Activated B cell treated with CpG ODN at 0.5 μM for 24 hours (primary cell): ENCODE measurements at regions not wholly inside any gene's neighbourhood (a gene's known extent, or its start where the extent isn't known, plus 50 kb on each side); places are given as distances from the start of the nearest gene placed in this dataset.
"Not testable (repeated sequence)": the region's sequence is repeated elsewhere in the genome, so short reads cannot be mapped to it uniquely, and the experiment has no call there.

Source experiments
- ATAC-seq: fragments of 200-7000 bp; cut with Tn5 transposase; one replicate; pipeline ENCODE4 v1.10.0; 2021; ENCODE audit warnings: low read depth, mild to moderate bottlenecking, moderate library complexity
- CTCF ChIA-PET: fragments of 350-600 bp; sonication (Branson Sonifier 250); formaldehyde crosslinking; loops from one replicate; lab custom pipeline; 2021; ENCODE audit warnings: antibody characterized with exemption; lab: Charles Lee
- POLR2A ChIA-PET: fragments of 350-600 bp; sonication (Branson Sonifier 250); formaldehyde crosslinking; loops from one replicate; lab custom pipeline; 2021; ENCODE audit warnings: antibody characterized with exemption; lab: Charles Lee
- DNase-seq: peaks from one replicate; pipeline ENCODE4 v3.0.0; 2022
- H3K27ac Mint-ChIP-seq: one replicate; pipeline ENCODE4 v1.8.0; 2020; ENCODE audit warnings: mixed read lengths
- H3K27me3 Mint-ChIP-seq: one replicate; pipeline ENCODE4 v1.8.0; 2021; ENCODE audit warnings: mixed read lengths
- H3K36me3 Mint-ChIP-seq: one replicate; pipeline ENCODE4 v1.8.0; 2021; ENCODE audit warnings: low read depth, mixed read lengths
- H3K4me1 Mint-ChIP-seq: one replicate; pipeline ENCODE4 v1.8.0; 2021; ENCODE audit warnings: mixed read lengths
- H3K4me3 Mint-ChIP-seq: one replicate; pipeline ENCODE4 v1.8.0; 2020; ENCODE audit warnings: mild to moderate bottlenecking, mixed read lengths
- H3K9me3 Mint-ChIP-seq: one replicate; pipeline ENCODE4 v1.8.0; 2020; ENCODE audit warnings: mixed read lengths
- intact Hi-C: fragments of 100-400 bp; cut with micrococcal nuclease; formaldehyde crosslinking; loops from one replicate; pipeline ENCODE4 v1.15.1; 2024
- TF ChIP-seq, protein P1 (sequence below): fragments of 200-600 bp; IDR thresholded peaks from one replicate; pipeline ENCODE4 v1.8.0; 2022; ENCODE audit warnings: antibody characterized with exemption, mild to moderate bottlenecking

DNA sequence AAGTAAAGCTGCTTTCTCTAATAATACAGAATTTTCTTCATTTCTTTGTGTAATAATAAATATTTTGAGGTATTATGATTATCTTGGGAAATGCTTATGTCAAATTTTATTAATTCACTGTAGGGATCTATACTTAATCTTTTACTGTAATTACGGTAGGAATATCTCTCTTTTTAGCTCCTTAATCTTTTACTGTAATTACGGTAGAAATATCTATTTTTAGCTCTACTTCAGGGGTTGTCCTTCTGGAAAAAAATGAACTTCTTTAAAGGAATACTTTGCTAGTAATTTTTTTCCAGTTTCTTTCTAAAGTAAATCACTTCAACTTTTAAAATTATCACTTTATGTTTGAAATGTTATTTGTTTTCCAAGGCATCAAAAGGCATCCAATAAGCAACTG, 2229.4 kb upstream of the AGA start:
- DNase-seq (no peak), ATAC-seq (no peak)
- Mint-ChIP-seq H3K4me1 (no peaks in the 10 kb centered on the region), H3K9me3 (peaks cover 2% of the 10 kb centered on the region), H3K4me3 (no peak overlapping the region), H3K27ac (no peak overlapping the region), H3K27me3 (no peaks in the 10 kb centered on the region), H3K36me3 (no peaks in the 10 kb centered on the region)
- intact Hi-C loops = no loop called here
- ChIA-PET CTCF (no interaction called here), POLR2A (no interaction called here)
- TF ChIP-seq, protein P1, sequence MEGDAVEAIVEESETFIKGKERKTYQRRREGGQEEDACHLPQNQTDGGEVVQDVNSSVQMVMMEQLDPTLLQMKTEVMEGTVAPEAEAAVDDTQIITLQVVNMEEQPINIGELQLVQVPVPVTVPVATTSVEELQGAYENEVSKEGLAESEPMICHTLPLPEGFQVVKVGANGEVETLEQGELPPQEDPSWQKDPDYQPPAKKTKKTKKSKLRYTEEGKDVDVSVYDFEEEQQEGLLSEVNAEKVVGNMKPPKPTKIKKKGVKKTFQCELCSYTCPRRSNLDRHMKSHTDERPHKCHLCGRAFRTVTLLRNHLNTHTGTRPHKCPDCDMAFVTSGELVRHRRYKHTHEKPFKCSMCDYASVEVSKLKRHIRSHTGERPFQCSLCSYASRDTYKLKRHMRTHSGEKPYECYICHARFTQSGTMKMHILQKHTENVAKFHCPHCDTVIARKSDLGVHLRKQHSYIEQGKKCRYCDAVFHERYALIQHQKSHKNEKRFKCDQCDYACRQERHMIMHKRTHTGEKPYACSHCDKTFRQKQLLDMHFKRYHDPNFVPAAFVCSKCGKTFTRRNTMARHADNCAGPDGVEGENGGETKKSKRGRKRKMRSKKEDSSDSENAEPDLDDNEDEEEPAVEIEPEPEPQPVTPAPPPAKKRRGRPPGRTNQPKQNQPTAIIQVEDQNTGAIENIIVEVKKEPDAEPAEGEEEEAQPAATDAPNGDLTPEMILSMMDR = no peak

DNA sequence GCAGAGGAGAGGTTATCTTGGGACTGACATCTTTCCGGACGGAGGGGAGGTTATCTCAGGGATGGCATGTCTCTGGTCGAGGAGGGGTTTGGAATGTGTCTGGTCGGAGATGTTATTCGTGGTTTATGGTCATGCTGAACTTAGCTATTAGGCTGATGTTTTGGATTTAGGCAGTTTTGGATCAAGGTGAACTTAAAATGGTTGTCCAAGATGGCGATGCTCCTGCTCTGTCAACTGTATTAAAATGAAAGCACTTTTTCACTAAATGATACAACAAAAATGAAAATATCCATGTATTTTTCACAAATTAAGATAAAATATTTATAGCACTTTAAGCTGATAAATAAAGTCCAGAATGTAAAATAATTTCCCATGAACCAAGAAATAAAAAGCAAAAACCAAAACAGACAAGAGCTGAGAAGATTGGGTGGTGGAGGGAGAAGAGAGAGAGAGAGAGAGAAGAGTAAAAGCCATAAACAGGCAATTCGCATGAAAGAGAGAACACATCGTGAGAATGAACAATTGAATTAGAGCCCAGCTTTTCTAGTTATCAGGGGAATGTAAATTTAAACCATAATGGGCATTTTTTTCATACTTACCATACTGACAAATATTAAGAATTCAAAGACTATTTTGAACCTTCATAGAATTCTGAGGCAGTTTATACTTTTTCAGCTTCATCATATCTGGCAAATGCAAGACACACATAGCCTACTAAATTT, 2236.0 kb upstream of the AGA start:
- ChIA-PET CTCF (no interaction called here), POLR2A (no interaction called here)
- H3K36me3 Mint-ChIP-seq = no peaks in the 10 kb centered on the region
- no peak overlapping the region for H3K27ac Mint-ChIP-seq
- H3K4me1 Mint-ChIP-seq = no peaks in the 10 kb centered on the region
- DNase-seq (no peak), ATAC-seq (no peak)
- H3K4me3 Mint-ChIP-seq = no peak overlapping the region
- intact Hi-C loops = no loop called here
- TF ChIP-seq, protein P1 = no peak
- H3K9me3 Mint-ChIP-seq = peaks cover 18% of the 10 kb centered on the region
- H3K27me3 Mint-ChIP-seq = no peaks in the 10 kb centered on the region

DNA sequence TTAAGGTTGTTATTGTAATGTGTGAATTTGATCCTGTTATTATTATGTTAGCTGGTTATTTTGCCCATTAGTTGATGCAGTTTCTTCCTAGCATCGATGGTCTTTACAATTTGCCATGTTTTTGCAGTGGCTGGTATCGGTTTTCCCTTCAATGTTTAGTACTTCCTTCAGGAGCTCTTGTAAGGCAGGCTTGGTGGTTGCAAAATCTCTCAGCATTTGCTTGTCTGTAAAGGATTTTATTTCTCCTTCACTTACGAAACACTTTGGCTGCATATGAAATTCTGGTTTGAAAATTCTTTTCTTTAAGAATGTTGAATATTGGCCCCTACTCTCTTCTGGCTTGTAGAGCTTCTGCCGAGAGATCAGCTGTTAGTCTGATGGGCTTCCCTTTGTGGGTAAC, 2241.4 kb upstream of the AGA start:
- intact Hi-C loops, POLR2A ChIA-PET, ATAC-seq: not testable (repeated sequence)

DNA sequence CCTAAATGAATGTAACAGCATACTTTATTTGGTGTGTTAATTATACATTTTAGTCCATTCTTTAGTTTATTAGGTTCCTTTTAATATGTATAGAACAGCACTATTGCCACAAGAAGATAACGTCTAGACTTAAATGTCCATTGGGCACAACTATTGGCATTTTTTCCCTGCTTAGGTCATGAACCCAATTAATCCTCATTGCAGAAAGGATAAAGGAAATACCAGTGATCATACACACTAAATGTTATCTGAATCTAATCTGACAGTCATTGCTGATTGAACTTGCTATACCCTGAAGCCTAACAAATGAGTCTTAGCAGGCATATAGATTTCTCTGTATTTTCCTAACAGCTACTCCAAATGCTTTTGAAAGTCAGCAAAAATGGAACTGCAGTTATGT, 2250.0 kb upstream of the AGA start:
- DNase-seq (no peak), ATAC-seq (no peak)
- TF ChIP-seq, protein P1 = no peak
- Mint-ChIP-seq H3K27ac (no peak overlapping the region), H3K9me3 (peaks cover 1% of the 10 kb centered on the region), H3K27me3 (no peaks in the 10 kb centered on the region), H3K36me3 (no peaks in the 10 kb centered on the region), H3K4me1 (no peaks in the 10 kb centered on the region), H3K4me3 (no peak overlapping the region)
- ChIA-PET CTCF (no interaction called here), POLR2A (no interaction called here)
- intact Hi-C loops = no loop called here

More for the DNA sequence above, 2241.4 kb upstream of the AGA start:
- peaks cover 15% of the 10 kb centered on the region for H3K9me3 Mint-ChIP-seq
- DNase-seq, H3K27ac Mint-ChIP-seq, H3K36me3 Mint-ChIP-seq, H3K27me3 Mint-ChIP-seq, H3K4me1 Mint-ChIP-seq, H3K4me3 Mint-ChIP-seq, CTCF ChIA-PET: not testable (repeated sequence)

DNA sequence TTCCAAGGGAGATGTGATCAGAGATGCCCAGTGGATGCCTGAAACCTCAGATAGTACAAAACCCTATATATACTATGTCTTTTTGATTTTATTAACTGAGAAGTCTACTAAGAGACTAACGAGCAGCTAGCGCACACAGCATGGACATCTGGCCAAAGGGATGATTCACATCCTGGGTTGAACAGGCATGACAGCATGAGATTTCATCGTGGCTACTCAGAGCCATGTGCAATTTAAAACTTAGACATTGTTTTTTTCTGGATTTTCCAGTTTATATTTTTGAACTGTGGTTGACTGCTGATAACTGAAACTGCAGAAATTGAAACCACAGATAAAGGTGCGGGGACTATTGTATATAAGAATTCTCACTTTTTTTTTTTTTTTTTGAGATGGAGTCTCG, 2252.9 kb upstream of the AGA start:
- TF ChIP-seq, protein P1 = no peak
- ATAC-seq (no peak), DNase-seq (no peak)
- no peaks in the 10 kb centered on the region for H3K36me3 Mint-ChIP-seq
- no peak overlapping the region for H3K4me3 Mint-ChIP-seq
- no peaks in the 10 kb centered on the region for H3K4me1 Mint-ChIP-seq
- ChIA-PET CTCF (no interaction called here), POLR2A (no interaction called here)
- no peak overlapping the region for H3K27ac Mint-ChIP-seq
- intact Hi-C loops = no loop called here
- H3K9me3 Mint-ChIP-seq = peaks cover 3% of the 10 kb centered on the region
- no peaks in the 10 kb centered on the region for H3K27me3 Mint-ChIP-seq

DNA sequence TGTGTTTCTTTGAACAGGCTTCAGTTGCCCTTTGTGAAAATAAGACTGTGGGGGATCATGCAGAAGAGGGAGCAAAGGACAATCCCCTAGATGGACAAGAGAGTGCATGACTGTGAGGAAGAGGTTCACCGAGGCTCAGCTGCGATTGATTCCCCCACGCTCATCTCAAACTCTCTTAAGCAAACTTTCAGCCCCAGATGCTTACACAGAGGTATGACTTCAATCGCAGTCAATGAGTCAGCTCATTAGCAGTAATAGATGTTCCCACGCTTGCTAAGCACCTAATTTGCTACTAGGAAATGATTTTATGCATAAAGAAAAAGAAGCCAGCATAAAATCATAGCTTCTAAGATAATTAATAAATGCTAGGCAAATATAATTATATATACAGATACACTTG, 2256.1 kb upstream of the AGA start:
- POLR2A ChIA-PET = no interaction called here
- Mint-ChIP-seq H3K27me3 (no peaks in the 10 kb centered on the region), H3K27ac (no peak overlapping the region), H3K4me1 (no peaks in the 10 kb centered on the region), H3K9me3 (peaks cover 6% of the 10 kb centered on the region), H3K4me3 (no peak overlapping the region), H3K36me3 (no peaks in the 10 kb centered on the region)
- DNase-seq (no peak), ATAC-seq (no peak)
- intact Hi-C loops = no loop called here
- CTCF ChIA-PET = no interaction called here
- TF ChIP-seq, protein P1 = no peak
